ENCODE measurements at regions not wholly inside any gene's neighbourhood (a gene's known extent, or its start where the extent isn't known, plus 50 kb on each side); places are given as distances from the start of the nearest gene placed in this dataset.

- DNase-seq (ENCODE audit: low spot score), result no peak
- H3K4me1 ChIP-seq (ENCODE audit: control insufficient read depth in 4 of 4, insufficient read depth in 4 of 4, low read length in 3 of 4), result no peaks in the 10 kb centered on the region
- no peak overlapping the region for H3K9ac ChIP-seq (ENCODE audit: low read depth in 1 of 2, low read length in 2 of 2)
- H3K27me3 ChIP-seq (ENCODE audit: control insufficient read depth in 4 of 4, insufficient read depth in 4 of 4, low read length in 3 of 4), result no peaks in the 10 kb centered on the region
- H3K27ac ChIP-seq (ENCODE audit: low read depth in 1 of 2, low read length in 2 of 2), result no peak overlapping the region
- no peaks in the 10 kb centered on the region for H3K36me3 ChIP-seq (ENCODE audit: control insufficient read depth in 4 of 4, insufficient read depth in 3 of 4, low read depth in 1 of 4, low read length in 3 of 4)
- no peak for TF ChIP-seq YY1 (IDR thresholded peaks at IDR 0.05)
- no peak for TF ChIP-seq SP1 (IDR thresholded peaks at IDR 0.05)
- no peak for TF ChIP-seq RAD21 (IDR thresholded peaks at IDR 0.05)
- TF ChIP-seq NR2F2 (IDR thresholded peaks at IDR 0.05), result no peak
- TF ChIP-seq GABPA (IDR thresholded peaks at IDR 0.05 in 1 of 2, conservative IDR thresholded peaks at IDR 0.05 in 1 of 2), result no peak
- no peak for TF ChIP-seq EGR1 (IDR thresholded peaks at IDR 0.05; ENCODE audit: low read depth in 2 of 2)
- no peak for TF ChIP-seq ZBTB33 (IDR thresholded peaks at IDR 0.05)
- no peak for TF ChIP-seq FOXA2 (IDR thresholded peaks at IDR 0.05)
- no peak for TF ChIP-seq REST (IDR thresholded peaks at IDR 0.05)
- TF ChIP-seq MAX (IDR thresholded peaks at IDR 0.05), result no peak
- TF ChIP-seq ATF3 (IDR thresholded peaks at IDR 0.05), result no peak
- TF ChIP-seq CTCF (IDR thresholded peaks at IDR 0.05; ENCODE audit: low read depth, low read length, missing input control), result no peak
- no peak for TF ChIP-seq JUND (IDR thresholded peaks at IDR 0.05)
- H3K9me3 ChIP-seq (ENCODE audit: control insufficient read depth in 4 of 4, low read length in 3 of 4), result no peaks in the 10 kb centered on the region
- H3K4me3 ChIP-seq (ENCODE audit: low read depth in 1 of 3, low read length in 3 of 3), result no peak overlapping the region
- WGBS, result 73% methylated on average over 7 of the region's 7 CpGs
Observed at GRCh38 chr7:32212321-32212720, 142.1 kb upstream of the PDE1C start.

- TF ChIP-seq CTCF (IDR thresholded peaks at IDR 0.05; ENCODE audit: low read depth, low read length, missing input control) (peak; percentile 18), EGR1 (IDR thresholded peaks at IDR 0.05; ENCODE audit: low read depth in 2 of 2) (no peak), RXRA (IDR thresholded peaks at IDR 0.05) (no peak)
- DNase-seq (ENCODE audit: low spot score), result no peak
Observed at GRCh38 chr7:32206987-32207386, 136.8 kb upstream of the PDE1C start.

More at GRCh38 chr7:32206987-32207386, 136.8 kb upstream of the PDE1C start:
- no peak overlapping the region for H3K4me3 ChIP-seq (ENCODE audit: low read depth in 1 of 3, low read length in 3 of 3)
- H3K36me3 ChIP-seq (ENCODE audit: control insufficient read depth in 4 of 4, insufficient read depth in 3 of 4, low read depth in 1 of 4, low read length in 3 of 4), result no peaks in the 10 kb centered on the region
- no peak overlapping the region for H3K9ac ChIP-seq (ENCODE audit: low read depth in 1 of 2, low read length in 2 of 2)
- H3K9me3 ChIP-seq (ENCODE audit: control insufficient read depth in 4 of 4, low read length in 3 of 4), result no peaks in the 10 kb centered on the region
- peaks cover 0 to 3% (median 0%) of the 10 kb centered on the region in 4 donors for H3K27me3 ChIP-seq (ENCODE audit: control insufficient read depth in 4 of 4, insufficient read depth in 4 of 4, low read length in 3 of 4)
- H3K4me1 ChIP-seq (ENCODE audit: control insufficient read depth in 4 of 4, insufficient read depth in 4 of 4, low read length in 3 of 4), result no peaks in the 10 kb centered on the region
- no peak overlapping the region for H3K27ac ChIP-seq (ENCODE audit: low read depth in 1 of 2, low read length in 2 of 2)
- WGBS, result 27% methylated on average over 8 of the region's 8 CpGs
